HUDEP-2 (cell line): ENCODE measurements at regions not wholly inside any gene's neighbourhood (a gene's known extent, or its start where the extent isn't known, plus 50 kb on each side); places are given as distances from the start of the nearest gene placed in this dataset.
A peak's percentile ranks its signal among the peaks of the same experiment; 100 is the strongest.
"Not testable (repeated sequence)": the region's sequence is repeated elsewhere in the genome, so short reads cannot be mapped to it uniquely, and the experiment has no call there.

Source experiments
- DNase-seq, 76 experiments: peaks; one replicate each; lab custom pipeline; 2025; ENCODE audit not compliant: unreplicated experiment in 76 of 76; lab: John Stamatoyannopoulos, UW

DNA sequence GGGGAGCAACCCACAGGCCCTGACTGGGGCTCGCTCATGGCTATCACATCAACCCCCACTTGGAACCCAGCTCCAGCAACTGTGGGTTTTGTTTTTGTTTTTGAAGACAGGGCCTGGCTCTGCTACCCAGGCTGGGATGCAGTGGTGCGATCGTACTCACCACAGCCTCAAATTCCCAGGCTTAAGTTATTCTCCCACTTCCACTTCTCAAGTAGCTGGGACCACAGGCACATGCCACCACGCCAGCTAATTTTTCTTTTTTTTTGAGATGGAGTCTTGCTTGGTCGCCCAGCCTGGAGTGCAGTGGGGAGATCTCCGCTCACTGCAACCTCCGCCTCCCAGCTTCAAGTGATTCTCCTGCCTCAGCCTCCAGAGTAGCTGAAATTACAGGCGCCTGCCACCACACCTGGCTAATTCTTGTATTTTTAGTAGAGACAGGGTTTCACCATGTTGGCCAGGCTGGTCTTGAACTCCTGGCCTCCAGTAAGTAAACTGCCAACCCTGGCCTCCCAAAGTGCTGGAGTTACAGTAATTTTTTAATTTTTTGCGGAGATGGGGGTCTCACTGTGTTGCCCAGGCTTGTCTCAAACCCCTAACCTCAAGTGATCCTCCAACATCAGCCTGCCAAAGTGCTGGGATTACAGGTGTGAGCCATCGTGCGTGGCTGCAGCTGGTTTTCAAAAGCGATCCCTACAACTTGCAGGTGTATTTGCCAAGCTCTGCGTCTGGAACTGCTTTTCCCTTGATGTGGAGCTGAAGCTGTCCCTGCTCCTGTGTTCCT, 228.7 kb downstream of the SKIDA1 start:
- DNase-seq, result no peak

DNA sequence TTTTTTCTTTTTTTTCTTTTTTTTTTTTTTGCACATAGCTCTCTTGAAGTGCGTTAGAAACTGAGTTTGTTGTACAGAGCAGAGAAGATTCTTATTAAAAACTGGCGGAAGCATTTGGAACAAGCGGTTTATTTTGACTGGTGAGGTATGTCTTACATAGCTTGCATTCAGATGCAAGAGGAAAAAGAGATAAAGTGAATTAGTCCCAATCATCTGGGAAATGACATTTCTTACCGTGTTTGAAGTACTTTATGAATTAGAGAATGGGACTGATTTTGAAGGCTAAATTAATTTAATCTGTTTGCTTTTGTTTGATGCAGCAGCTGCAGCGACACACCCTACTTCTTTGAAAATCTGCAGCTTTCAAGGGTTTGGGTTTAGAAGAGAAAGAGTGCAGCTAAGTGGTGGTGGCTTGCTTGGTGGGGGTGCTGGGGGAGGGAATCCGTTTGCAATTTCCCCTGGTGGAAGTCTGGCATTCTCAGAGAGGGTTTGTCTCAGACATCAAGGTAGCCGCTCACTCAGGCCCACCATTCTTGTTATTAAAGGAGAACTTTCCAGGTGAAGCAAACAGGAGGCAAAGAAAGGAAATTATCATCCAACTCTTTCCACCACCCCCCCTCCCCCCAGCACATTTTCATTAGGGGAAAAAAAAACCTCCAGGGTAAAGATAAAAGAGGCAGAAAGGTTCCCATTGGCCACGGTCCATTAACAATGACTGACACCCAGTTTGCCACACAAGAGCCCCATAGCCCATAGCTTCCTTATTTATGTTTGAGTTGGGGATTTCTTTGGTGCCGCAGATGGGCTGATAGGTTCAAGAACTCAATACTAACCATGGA, 231.7 kb downstream of the SKIDA1 start:
- no peak for DNase-seq

DNA sequence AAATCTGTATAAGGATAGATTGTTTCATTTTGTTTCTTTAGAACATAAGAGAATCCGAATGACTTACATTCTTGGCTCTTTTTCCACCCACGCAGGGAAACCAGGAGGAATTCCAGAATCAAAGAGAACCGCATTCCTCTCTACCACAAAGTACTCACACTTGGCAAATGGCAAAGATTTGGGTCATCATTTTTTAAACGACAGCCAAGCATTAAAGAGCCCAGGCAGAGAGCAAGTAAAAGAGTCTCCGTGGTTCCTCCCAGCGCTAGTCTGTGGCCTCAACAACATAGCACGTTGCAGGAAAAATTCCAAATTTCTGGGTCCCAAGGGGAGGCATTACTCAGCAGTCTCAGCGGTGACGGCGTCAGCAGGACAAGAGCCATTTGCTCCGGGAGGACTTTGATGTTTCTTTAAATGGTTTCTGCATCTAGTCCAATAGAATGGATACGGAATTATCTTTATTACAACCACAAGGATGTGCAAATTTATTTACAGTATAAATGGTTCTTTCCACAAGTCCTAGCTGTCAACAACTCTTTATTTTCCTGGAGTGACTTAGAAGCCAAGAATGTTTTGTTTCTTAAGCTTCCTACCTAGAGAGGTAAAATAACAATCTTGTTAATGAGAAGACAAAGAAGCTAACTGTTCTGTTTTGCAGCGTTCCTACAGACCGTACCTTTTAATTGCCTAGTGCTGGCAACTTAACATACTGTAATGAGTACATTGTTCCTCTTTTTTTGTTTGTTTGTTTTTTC, 232.5 kb downstream of the SKIDA1 start:
- no peak for DNase-seq

DNA sequence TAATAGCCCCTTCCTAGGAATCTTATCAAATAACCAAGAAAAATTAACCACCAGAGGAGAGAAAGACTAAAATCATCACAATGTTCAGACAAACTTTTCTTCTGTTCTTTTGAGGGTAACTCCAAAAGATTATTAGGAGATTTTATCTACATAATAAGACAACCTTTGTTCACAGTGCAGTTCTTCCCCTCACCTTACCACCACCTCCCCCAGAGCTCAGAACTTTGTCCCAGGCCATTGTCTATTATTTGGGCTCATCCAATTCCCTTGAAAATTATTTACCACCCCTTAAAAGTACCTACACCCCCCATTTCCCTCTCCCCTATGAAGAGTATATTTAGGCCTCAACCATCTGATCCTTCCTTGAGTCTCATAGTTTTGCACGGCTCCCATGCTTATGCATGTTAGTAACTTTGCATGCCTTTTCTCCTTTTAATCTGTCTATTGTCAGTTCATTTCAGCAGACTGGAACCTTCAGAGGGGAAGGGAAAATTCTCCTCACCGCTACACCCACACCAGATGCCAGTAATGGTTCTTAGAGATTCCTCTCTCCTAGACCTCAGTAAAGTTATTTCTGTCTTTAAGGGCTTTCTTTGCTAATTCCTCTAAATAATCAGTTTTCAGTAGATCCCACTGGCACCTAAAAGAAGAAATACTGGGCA, 234.9 kb downstream of the SKIDA1 start:
- DNase-seq, result no peak

DNA sequence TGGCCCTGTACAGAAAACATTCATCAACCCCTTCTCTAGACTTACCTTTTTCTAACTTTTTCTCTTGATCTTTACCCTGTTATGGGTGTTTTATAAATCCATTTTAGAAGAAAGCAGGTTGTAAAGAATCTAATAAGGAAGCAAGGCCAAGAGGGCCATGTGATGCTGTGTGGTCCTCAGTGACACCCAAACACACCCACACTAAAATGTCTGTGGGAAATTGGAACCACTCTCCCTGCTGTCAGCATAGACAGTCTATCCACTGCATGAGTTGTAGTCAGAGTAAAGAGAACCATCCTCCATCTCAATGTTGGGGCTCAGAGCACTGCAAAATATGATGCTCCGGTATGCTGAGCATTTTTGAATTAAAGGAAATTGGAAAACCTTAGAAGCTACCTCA, 235.5 kb downstream of the SKIDA1 start:
- DNase-seq, result no peak

DNA sequence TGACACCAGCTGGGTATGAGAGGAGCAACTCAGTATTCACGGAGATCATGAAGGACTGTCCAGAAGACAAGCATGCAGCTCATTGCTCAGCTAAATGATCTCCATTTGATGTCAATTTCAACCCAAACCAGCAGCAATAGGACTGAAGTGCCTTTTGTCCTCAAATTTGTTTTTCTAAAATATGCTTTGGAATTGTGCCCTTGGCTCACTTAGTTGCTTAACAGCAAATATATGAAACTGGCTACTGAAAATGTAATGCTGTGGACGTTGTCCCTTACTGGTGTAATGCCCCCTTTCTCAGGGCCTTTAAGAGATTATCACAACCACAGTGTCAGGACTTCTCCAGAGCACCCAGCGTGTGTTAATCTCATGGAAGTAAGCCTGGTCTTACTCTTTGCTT, 236.2 kb downstream of the SKIDA1 start:
- DNase-seq, result no peak

DNA sequence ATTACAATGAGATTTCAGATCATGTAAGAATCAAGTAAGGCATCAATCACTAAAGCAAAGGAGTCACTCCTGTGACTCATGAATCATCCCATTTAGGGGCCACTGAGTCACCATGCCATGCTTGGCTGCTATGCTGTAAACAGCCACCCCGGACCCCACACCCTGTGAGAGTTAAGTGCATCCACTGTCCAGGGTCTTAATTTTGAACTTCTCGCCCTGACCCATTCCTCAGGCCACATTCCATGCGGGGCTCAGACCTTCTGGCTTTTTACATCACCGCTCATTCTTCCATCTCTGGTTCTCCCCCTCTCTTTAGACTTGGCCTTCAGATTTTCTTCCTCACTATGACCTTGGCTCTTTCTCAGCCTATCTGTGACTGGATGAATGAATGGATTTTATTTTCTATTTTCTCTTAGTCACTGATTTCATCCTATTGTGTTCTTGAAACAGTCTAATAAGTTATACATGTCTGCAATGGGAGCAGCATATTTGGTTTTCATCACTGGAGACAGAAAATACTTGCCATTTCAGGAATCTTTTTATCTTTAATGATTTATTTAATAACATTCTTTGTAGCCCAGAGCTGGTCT, 239.6 kb downstream of the SKIDA1 start:
- DNase-seq, result no peak

DNA sequence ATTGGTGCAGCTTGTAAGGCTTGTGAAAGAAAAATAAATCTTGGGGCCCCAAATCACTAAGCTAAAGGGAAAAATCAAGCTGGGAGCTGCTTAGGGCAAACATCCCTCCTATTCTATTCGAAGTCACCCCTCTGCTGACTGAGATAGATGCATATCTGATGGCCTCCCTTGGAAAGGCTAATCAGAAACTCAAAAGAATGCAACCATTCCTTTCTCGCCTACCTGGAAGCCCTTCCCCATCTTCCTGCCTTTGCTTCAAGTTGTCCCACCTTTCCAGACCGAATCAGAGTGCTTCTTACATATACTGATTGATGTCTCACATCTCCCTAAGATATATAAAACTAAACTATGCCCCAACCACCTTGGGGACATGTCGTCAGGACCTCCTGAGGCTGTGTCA, 240.3 kb downstream of the SKIDA1 start:
- DNase-seq, result no peak

DNA sequence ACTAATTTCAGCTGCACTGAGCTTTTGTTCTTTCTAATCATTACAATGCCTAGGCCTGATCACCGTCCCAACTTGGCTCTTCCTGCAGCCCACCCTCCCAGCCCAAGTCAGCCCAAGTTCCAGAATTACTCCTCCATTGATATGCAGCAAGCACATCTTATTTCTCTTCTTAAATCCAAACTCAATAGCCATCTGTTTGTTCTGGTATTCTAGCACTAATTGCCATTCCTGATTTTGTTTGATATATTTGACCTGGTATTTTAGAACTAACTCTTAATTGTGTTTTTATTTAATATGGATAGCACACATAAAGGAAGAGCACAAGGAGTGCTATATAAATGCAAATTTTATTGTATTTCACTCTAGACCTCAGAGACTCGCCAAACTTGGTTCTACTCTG, 241.2 kb downstream of the SKIDA1 start:
- no peak for DNase-seq

DNA sequence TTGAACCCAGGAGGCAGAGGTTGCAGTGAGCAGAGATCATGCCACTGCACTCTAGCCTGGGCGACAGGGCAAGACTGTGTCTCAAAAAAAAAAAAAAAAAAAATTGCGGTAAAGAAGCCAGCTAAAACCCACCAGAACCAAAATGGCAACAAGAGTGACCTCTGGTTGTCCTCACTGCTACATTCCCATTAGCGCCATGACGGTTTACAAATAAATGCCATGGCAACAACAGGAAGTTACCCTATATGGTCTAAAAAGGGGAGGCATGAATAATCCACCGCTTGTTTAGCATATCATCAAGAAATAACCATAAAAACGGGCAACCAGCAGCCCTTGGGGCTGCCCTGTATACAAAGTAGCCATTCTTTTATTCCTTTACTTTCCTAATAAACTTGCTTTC, 242.4 kb downstream of the SKIDA1 start:
- DNase-seq, result not testable (repeated sequence)

DNA sequence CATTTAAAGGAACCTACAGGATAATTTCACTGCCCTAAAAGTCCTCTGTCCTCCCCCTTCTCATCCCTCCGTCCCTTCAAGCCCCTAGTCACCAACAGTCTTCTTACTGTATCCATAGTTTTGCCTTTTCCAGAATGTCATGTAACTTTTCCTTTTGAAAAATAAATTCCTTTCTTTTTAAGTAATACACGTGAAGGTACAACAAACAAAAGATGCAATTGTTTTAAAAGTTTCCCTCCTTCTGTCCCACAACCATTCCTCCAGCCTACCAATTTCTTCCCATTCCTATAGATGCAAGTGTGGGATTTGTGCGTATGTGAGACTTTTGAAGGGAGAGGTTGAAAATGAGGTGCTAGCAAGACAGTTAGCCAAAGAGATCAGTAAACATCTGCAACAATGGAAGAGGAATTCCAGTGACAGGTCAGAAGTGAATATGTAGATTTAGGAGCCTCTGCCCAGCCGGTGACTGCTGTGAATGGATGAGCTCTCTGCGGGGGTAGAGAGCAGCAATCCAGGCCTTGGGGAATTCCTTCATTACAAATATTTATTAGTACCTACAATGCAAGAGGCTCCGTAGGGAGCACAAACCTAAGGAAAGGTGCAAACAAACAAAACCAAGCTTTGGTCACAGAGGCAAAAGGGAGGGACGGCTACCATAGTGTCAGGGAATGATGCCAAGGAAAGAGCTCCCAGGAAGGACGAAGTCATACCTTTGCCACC, 243.6 kb downstream of the SKIDA1 start:
- DNase-seq, result no peak

DNA sequence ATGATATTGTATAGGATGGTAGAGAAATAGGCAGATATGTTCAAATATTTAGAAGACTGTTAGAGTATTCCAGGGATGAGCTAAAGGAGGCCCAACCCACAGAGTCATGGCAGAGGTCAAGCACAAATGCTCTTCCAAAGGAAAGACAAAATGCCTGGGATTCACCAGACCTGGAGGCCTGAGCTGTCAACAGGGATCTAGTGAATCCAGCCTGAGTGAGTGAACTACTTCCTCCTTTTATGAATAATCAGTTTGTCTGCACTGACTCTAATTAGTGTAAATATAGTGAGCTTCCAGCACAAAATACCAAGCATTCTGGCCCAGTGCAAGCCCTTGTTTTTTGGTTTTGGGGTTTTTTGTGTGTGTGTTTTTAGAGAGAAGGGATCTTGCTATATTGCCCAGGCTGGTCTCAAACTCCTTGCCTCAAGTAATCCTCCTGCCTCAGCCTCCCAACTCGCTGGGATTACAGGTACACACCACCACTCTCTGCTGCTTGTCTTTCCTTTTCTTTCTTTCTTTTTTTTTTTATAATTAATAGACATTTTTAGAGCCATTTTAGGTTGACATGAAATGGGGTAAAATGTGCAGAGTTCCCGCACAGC, 244.4 kb downstream of the SKIDA1 start:
- DNase-seq, result no peak

DNA sequence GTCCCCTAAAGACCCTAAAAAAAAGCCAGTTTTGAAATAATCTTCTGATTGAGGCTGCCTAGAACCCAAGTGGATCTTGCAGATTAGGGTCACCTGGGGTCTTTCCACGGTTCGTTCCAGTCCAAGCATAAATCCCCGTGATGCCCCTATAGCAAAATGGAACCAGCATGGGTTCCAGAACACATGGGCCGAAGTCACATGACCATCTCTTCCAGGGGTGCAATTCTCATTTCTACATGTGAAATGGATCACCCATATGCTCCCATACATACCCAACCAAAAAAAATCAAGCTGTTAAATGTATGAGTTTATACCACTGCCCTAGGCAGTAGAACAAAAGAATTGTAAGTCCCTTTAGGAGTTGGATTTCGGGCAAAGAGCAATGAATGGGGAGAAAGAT, 245.4 kb downstream of the SKIDA1 start:
- no peak for DNase-seq

DNA sequence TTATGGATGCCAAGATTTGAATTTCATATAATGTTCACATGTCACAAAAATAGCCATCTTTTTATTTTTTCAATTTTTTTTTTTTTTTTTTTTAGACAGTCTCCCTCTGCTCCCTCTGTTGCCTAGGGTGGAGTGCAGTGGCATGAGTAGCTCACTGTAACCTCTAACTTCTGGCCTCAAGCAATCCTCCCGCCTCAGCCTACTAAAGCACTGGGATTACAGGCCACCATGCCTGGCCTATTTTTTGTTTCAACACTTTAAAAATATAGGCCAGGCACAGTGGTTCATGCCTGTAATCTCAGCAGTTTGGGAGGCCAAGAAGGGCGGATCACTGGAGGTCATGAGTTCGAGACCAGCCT, 246.3 kb downstream of the SKIDA1 start:
- no peak for DNase-seq

DNA sequence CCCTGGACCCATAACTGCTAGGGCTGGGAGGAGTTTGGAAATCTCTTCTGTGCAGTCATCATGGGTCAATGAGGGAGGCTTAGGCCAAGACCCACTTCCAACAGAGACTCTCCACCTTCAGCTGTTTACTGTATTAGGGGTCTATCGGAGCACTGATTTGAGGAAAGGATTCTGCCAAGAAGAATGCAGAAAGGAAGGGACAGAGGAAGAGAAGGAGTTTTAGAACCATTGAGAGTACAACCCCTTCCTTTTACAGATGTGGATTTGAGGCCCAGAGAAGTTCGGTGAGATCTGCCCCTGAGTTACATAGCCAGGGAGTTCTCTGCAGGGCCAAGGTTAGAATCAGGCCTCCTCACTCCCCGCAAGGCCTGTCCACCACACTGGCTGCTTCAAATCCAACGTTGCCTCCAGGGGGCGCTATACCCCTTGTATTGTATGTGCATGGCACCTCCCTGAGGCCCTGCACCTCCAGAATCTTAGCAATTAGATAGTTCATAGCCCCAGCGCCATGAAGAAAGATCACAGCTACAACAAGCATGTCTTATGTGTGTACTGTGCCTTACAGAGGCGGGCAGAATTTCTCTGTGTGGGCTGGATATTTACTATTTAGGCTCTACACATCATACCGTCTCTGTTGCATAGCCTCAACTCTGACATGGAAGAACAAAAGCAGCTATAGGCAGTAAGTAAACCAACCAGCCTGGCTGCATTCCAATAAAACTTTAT, 246.8 kb downstream of the SKIDA1 start:
- peak in 73 of 76 experiments; percentile 5 to 87 (median 68) for DNase-seq

DNA sequence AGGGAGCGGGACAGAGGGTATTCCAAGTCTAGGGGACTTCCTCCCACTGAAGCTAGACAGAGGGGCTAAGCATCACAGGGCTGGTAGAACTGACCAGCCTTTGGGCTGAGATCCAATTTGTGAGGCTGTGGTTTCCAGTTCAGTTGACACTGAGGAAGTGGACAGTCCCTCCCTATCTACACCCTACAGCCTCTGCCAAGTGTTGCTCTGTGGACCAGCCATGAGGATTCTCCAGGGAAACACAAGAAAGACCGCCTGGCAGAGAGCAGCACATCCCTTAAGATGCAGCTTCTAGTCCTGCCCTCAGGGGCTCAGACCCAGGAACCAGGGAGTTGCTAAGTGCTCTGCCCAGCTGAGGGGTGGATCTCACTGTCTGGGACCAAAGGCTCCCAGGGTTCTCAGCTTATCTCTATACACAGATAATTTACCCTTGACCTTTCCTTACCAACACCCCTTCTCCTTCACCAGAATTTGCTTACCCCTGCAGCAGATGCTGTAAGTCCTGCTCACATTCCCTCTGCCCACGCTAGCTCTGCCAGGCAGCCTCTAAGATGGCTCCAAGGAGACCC, 252.0 kb downstream of the SKIDA1 start:
- DNase-seq, result peak in 3 of 76 experiments; percentile 2 to 12 (median 9)

DNA sequence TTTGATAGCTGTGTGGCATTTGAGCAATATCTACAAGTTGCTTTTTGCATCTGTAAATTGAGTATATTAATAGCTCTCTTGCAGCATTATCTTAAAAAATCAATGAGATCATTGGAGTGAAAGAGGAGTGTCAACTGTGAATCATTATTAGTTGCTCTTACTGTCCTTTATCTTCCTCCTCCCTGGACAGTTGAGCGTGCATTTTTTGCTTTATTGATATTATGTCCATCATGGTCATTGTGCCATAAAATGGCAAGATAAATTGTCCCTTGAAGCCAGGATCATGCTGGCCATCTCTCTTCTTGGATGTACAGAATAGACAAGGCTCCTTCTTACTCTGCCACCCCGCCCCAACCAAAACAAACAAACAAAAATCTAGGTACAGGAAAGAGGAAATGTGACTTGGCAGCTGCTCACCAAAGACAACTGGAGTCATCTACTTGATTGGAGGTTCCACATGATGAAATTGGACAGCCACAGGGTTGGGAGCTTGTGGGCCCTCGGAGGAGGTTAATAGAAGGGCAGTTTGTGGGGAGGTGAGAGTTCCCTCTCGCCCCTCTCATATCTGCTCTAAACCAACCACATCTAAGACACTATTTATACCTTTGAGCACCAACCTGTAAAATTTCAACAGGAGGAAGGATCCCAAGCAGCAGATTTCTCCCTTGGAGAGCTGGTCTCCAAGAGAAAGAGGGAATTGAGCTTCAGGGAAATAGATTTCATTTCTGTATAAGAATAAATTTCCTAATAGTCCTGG, 252.7 kb downstream of the SKIDA1 start:
- peak in 1 of 76 experiments; percentile 2 for DNase-seq

DNA sequence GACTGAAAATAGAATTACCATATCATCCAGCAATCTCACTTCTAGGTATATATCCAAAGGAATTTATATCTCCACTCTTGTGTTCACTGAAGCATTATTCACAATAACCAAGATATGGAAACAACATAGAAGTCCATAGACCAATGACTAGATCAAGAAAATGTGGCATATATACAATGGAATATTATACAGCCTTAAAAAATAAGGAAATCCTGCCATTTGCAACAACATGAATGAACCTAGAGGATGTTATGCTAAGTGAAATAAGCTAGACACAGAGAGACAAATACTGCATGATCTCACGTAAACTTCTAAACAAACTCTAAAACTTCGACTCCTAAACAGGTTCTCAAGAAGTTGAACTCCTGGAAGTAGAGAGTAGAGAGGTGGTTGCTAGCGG, 254.5 kb downstream of the SKIDA1 start:
- no peak for DNase-seq
